ENCODE measurements at regions not wholly inside any gene's neighbourhood (a gene's known extent, or its start where the extent isn't known, plus 50 kb on each side); places are given as distances from the start of the nearest gene placed in this dataset.

DNA sequence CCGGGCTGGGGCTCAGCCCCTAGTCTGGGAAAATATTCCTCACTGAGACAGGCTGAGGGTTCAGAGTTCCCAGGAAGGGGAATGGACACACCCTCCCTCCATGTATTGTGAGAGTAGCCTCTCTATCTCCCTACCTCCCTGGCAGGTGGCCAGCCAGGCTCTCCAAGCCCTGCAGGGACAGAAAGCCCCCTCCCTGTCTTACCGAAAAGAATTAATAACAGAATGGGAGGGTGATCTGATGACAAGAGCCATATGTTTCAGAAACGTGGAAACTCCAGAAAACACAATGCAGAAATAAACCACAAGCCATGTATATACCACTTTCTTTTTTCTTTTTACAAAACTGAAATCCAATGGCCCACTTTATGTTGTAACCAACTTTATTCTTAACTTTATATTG is 140.0 kb downstream of the CHST1 start:
- TF ChIP-seq, protein P1, sequence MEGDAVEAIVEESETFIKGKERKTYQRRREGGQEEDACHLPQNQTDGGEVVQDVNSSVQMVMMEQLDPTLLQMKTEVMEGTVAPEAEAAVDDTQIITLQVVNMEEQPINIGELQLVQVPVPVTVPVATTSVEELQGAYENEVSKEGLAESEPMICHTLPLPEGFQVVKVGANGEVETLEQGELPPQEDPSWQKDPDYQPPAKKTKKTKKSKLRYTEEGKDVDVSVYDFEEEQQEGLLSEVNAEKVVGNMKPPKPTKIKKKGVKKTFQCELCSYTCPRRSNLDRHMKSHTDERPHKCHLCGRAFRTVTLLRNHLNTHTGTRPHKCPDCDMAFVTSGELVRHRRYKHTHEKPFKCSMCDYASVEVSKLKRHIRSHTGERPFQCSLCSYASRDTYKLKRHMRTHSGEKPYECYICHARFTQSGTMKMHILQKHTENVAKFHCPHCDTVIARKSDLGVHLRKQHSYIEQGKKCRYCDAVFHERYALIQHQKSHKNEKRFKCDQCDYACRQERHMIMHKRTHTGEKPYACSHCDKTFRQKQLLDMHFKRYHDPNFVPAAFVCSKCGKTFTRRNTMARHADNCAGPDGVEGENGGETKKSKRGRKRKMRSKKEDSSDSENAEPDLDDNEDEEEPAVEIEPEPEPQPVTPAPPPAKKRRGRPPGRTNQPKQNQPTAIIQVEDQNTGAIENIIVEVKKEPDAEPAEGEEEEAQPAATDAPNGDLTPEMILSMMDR (IDR thresholded peaks at IDR 0.05; ENCODE audit: insufficient read depth, missing control alignments) = no peak
- DNase-seq (ENCODE audit: insufficient read length, low spot score) (no peak), FAIRE-seq (no peak)

GRCh38 chr11:45523760-45524159 is 141.7 kb downstream of the CHST1 start:
- FAIRE-seq (no peak), DNase-seq (ENCODE audit: insufficient read length, low spot score) (no peak)
- TF ChIP-seq, protein P1 (IDR thresholded peaks at IDR 0.05; ENCODE audit: insufficient read depth, missing control alignments) = no peak

GRCh38 chr11:45518833-45519535 is 146.4 kb downstream of the CHST1 start:
- TF ChIP-seq, protein P1 (IDR thresholded peaks at IDR 0.05; ENCODE audit: insufficient read depth, missing control alignments) = no peak
- FAIRE-seq = no peak
- DNase-seq (ENCODE audit: insufficient read length, low spot score) = no peak

DNA sequence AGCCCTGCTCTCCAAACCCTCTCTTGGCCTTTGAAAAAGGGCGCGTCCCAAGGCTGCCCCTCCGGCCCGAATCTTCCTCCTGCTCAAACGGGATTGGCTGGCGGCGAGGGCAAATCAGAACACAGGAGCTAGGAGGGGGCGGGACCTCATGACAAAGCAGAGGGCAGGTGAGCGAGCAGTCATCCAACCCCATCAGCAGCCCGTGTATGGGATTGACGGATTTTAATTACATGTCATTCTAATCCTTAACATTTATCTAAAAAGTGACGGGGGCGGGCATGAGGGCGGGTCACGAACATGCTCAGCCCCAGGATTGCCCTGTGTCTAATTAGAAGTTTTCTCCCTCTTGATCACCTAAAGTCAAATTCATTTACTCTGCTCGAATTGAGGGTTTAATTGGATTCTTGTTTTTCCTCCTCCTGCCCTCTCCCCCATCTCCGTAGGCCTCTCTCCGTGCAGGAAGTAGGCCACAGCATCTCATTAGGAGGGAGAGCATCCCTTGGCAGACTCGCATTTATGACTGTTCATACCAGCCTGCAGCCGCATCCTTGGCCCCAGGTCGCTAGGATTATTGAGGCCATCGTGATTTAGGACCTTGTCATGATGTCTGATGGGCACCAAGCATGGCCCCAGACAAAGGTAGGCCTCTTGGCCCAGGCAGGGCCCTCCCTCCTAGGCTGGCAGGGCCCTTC is 147.1 kb downstream of the CHST1 start:
- FAIRE-seq (no peak), DNase-seq (ENCODE audit: insufficient read length, low spot score) (no peak)
- TF ChIP-seq, protein P1 (IDR thresholded peaks at IDR 0.05; ENCODE audit: insufficient read depth, missing control alignments) = no peak

DNA sequence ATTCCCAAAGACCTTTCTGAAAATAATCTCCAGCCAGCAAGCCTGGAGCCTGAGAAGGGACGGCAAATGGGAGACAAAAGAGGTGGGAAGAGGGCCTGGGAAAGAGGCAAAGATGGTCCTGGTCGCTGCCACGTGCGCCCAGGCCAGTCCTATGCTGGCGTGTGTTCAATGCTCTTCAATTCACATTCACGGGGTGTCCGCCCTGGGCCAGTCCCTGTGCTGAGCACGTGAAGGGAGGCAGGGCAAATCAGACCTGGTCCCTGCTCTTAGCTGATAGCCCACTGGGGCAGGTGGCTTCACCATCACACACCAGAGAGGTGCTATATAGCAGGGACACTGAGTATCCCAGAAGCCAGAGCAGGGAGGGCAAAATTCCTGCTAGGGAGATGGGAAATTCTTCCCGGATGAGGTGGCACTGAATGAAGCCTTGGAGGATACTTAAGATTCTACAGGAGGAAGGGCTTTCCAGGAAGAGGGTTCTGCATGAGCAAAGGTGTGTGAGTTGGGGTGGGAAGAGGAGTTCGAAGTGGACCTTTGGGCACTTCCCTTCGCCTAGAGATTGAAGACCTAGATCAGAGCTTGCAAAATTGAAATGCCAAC is 148.2 kb downstream of the CHST1 start:
- no peak for FAIRE-seq
- TF ChIP-seq, protein P1 (IDR thresholded peaks at IDR 0.05; ENCODE audit: insufficient read depth, missing control alignments) = no peak

GRCh38 chr11:45513821-45514340 is 151.5 kb downstream of the CHST1 start:
- no peak for FAIRE-seq
- DNase-seq (ENCODE audit: insufficient read length, low spot score) = no peak
- TF ChIP-seq, protein P1 (IDR thresholded peaks at IDR 0.05; ENCODE audit: insufficient read depth, missing control alignments) = no peak

More for the DNA sequence above, 148.2 kb downstream of the CHST1 start:
- DNase-seq (ENCODE audit: insufficient read length, low spot score) = no peak
